ENCODE measurements at regions not wholly inside any gene's neighbourhood (a gene's known extent, or its start where the extent isn't known, plus 50 kb on each side); places are given as distances from the start of the nearest gene placed in this dataset.

GRCh38 chr4:4734425-4734824, 125.0 kb upstream of the MSX1 start:
- H3K4me3 Mint-ChIP-seq (ENCODE audit: low read depth, unreplicated experiment): no peak overlapping the region
- CTCF ChIA-PET: no interaction called here
- no peak for TF ChIP-seq CTCF (IDR thresholded peaks at IDR 0.05; ENCODE audit: unreplicated experiment)
- intact Hi-C loops (cut with micrococcal nuclease; ENCODE audit: unreplicated experiment): no loop called here
- no peaks in the 10 kb centered on the region for H3K36me3 Mint-ChIP-seq (ENCODE audit: insufficient read depth, unreplicated experiment)
- no peak overlapping the region for H3K27ac Mint-ChIP-seq (ENCODE audit: unreplicated experiment)
- no peaks in the 10 kb centered on the region for H3K4me1 Mint-ChIP-seq (ENCODE audit: low read depth, unreplicated experiment)
- H3K9me3 Mint-ChIP-seq (ENCODE audit: low read depth, unreplicated experiment): no peaks in the 10 kb centered on the region
- BruUV-seq (replicated peaks): no TSS peak
- H3K27me3 Mint-ChIP-seq (ENCODE audit: unreplicated experiment): no peaks in the 10 kb centered on the region
- DNase-seq: no peak

GRCh38 chr4:4733663-4734062, 125.8 kb upstream of the MSX1 start:
- DNase-seq: no peak
- CTCF ChIA-PET: no interaction called here
- H3K27ac Mint-ChIP-seq (ENCODE audit: unreplicated experiment): no peak overlapping the region
- no peaks in the 10 kb centered on the region for H3K36me3 Mint-ChIP-seq (ENCODE audit: insufficient read depth, unreplicated experiment)
- H3K9me3 Mint-ChIP-seq (ENCODE audit: low read depth, unreplicated experiment): no peaks in the 10 kb centered on the region
- BruUV-seq (replicated peaks): no TSS peak
- no peak for TF ChIP-seq CTCF (IDR thresholded peaks at IDR 0.05; ENCODE audit: unreplicated experiment)
- H3K4me1 Mint-ChIP-seq (ENCODE audit: low read depth, unreplicated experiment): no peaks in the 10 kb centered on the region
- no peak overlapping the region for H3K4me3 Mint-ChIP-seq (ENCODE audit: low read depth, unreplicated experiment)
- intact Hi-C loops (cut with micrococcal nuclease; ENCODE audit: unreplicated experiment): no loop called here
- H3K27me3 Mint-ChIP-seq (ENCODE audit: unreplicated experiment): no peaks in the 10 kb centered on the region

GRCh38 chr4:4730249-4730648, 129.2 kb upstream of the MSX1 start:
- peaks cover 2% of the 10 kb centered on the region for H3K9me3 Mint-ChIP-seq (ENCODE audit: low read depth, unreplicated experiment)
- CTCF ChIA-PET: interaction anchor here (0.6 kb wide), 1 partner anchor 128 kb away, joined by 4 read pairs; no protein-coding TSS in a partner anchor
- DNase-seq: no peak
- H3K27ac Mint-ChIP-seq (ENCODE audit: unreplicated experiment): no peak overlapping the region
- no peaks in the 10 kb centered on the region for H3K4me1 Mint-ChIP-seq (ENCODE audit: low read depth, unreplicated experiment)
- no peaks in the 10 kb centered on the region for H3K27me3 Mint-ChIP-seq (ENCODE audit: unreplicated experiment)
- no peak for TF ChIP-seq CTCF (IDR thresholded peaks at IDR 0.05; ENCODE audit: unreplicated experiment)
- intact Hi-C loops (cut with micrococcal nuclease; ENCODE audit: unreplicated experiment): no loop called here
- BruUV-seq (replicated peaks): no TSS peak
- no peaks in the 10 kb centered on the region for H3K36me3 Mint-ChIP-seq (ENCODE audit: insufficient read depth, unreplicated experiment)
- H3K4me3 Mint-ChIP-seq (ENCODE audit: low read depth, unreplicated experiment): no peak overlapping the region

- H3K9me3 Mint-ChIP-seq (ENCODE audit: low read depth, unreplicated experiment): peaks cover 2% of the 10 kb centered on the region
- no TSS peak for BruUV-seq (replicated peaks)
- DNase-seq: no peak
- H3K27me3 Mint-ChIP-seq (ENCODE audit: unreplicated experiment): no peaks in the 10 kb centered on the region
- CTCF ChIA-PET: no interaction called here
- no peaks in the 10 kb centered on the region for H3K4me1 Mint-ChIP-seq (ENCODE audit: low read depth, unreplicated experiment)
- intact Hi-C loops (cut with micrococcal nuclease; ENCODE audit: unreplicated experiment): no loop called here
- H3K36me3 Mint-ChIP-seq (ENCODE audit: insufficient read depth, unreplicated experiment): no peaks in the 10 kb centered on the region
- no peak overlapping the region for H3K27ac Mint-ChIP-seq (ENCODE audit: unreplicated experiment)
- TF ChIP-seq CTCF (IDR thresholded peaks at IDR 0.05; ENCODE audit: unreplicated experiment): no peak
- no peak overlapping the region for H3K4me3 Mint-ChIP-seq (ENCODE audit: low read depth, unreplicated experiment)
Measured at GRCh38 chr4:4729206-4729605, 130.3 kb upstream of the MSX1 start.

- no peak for DNase-seq
- no peaks in the 10 kb centered on the region for H3K27me3 Mint-ChIP-seq (ENCODE audit: unreplicated experiment)
- intact Hi-C loops (cut with micrococcal nuclease; ENCODE audit: unreplicated experiment): no loop called here
- no TSS peak for BruUV-seq (replicated peaks)
- peaks cover 2% of the 10 kb centered on the region for H3K9me3 Mint-ChIP-seq (ENCODE audit: low read depth, unreplicated experiment)
- H3K27ac Mint-ChIP-seq (ENCODE audit: unreplicated experiment): no peak overlapping the region
- CTCF ChIA-PET: no interaction called here
- no peak overlapping the region for H3K4me3 Mint-ChIP-seq (ENCODE audit: low read depth, unreplicated experiment)
- TF ChIP-seq CTCF (IDR thresholded peaks at IDR 0.05; ENCODE audit: unreplicated experiment): no peak
- no peaks in the 10 kb centered on the region for H3K36me3 Mint-ChIP-seq (ENCODE audit: insufficient read depth, unreplicated experiment)
- H3K4me1 Mint-ChIP-seq (ENCODE audit: low read depth, unreplicated experiment): no peaks in the 10 kb centered on the region
Measured at GRCh38 chr4:4727536-4727935, 131.9 kb upstream of the MSX1 start.
